ENCODE measurements at regions not wholly inside any gene's neighbourhood (a gene's known extent, or its start where the extent isn't known, plus 50 kb on each side); places are given as distances from the start of the nearest gene placed in this dataset.
A peak's percentile ranks its signal among the peaks of the same experiment; 100 is the strongest.

GRCh38 chr3:139103484-139103883 lies 58.8 kb upstream of the PRR23C start:
- Histone ChIP-seq H3K14ac (replicated peaks; ENCODE audit: low read depth, low read length) (no peak overlapping the region), H3K4me1 (ENCODE audit: control insufficient read depth, insufficient read depth, low read length) (no peaks in the 10 kb centered on the region), H2BK5ac (ENCODE audit: low read depth, low read length, poor library complexity, severe bottlenecking) (no peak overlapping the region), H3K4ac (ENCODE audit: low read depth, low read length) (no peak overlapping the region), H3K4me3 (ENCODE audit: insufficient read depth, low read depth, low read length) (no peak overlapping the region), H2AFZ (replicated peaks; ENCODE audit: low read length, poor library complexity) (no peak overlapping the region), H3K79me1 (ENCODE audit: low read depth in 1 of 2, low read length in 2 of 2) (no peaks in the 10 kb centered on the region), H3K9me3 (ENCODE audit: control insufficient read depth, insufficient read depth, low read length) (no peaks in the 10 kb centered on the region), H2AK5ac (ENCODE audit: low read depth, low read length) (no peak overlapping the region), H2AK9ac (replicated peaks; ENCODE audit: low read depth, low read length, poor library complexity) (no peak overlapping the region), H4K91ac (ENCODE audit: insufficient read depth, low read depth, low read length) (no peak overlapping the region), H2BK15ac (ENCODE audit: low read depth, low read length) (no peak overlapping the region), H3K4me2 (ENCODE audit: low read depth, low read length) (no peak overlapping the region), H3K23ac (ENCODE audit: low read depth, low read length) (no peak overlapping the region), H2BK20ac (ENCODE audit: low read depth, low read length) (no peak overlapping the region), H3K27me3 (ENCODE audit: control insufficient read depth, insufficient read depth, low read length) (peaks cover 31% of the 10 kb centered on the region), H3K36me3 (ENCODE audit: control insufficient read depth, insufficient read depth, low read length) (no peaks in the 10 kb centered on the region), H3K9ac (ENCODE audit: low read depth, low read length) (no peak overlapping the region), H3K27ac (ENCODE audit: insufficient read depth, low read length) (no peak overlapping the region), H4K5ac (ENCODE audit: low read depth, low read length) (no peak overlapping the region), H3K56ac (ENCODE audit: extremely low read depth, insufficient read depth, low read length) (no peak overlapping the region), H4K20me1 (ENCODE audit: insufficient read depth, low read length) (no peaks in the 10 kb centered on the region), H4K8ac (ENCODE audit: low read depth in 2 of 2, low read length in 2 of 2) (no peak overlapping the region), H2BK120ac (ENCODE audit: low read depth, low read length) (no peak overlapping the region), H3K9me1 (ENCODE audit: insufficient read depth, low read length) (no peaks in the 10 kb centered on the region), H3K18ac (ENCODE audit: low read depth, low read length) (no peak overlapping the region)
- TF ChIP-seq MAFK (IDR thresholded peaks at IDR 0.05; ENCODE audit: low read depth, low read length) (no peak), CHD1 (IDR thresholded peaks at IDR 0.05; ENCODE audit: low read depth, low read length) (no peak), CEBPB (IDR thresholded peaks at IDR 0.05; ENCODE audit: low read depth, low read length) (0 out of 2 replicates have a peak, but pooled peaks have one; percentile 7)
- dilution Hi-C loops (cut with HindIII; ENCODE audit: low sequenced_read_pairs, unreplicated experiment): no loop called here
- intact Hi-C loops (cut with micrococcal nuclease): no loop called here
- BruUV-seq (replicated peaks): no TSS peak
- CTCF ChIA-PET: interaction anchor here (1.2 kb wide), 1 partner anchor 9 kb away, joined by 5 read pairs; no protein-coding TSS in a partner anchor
- no CpG with 5 or more reads among the region's 4 CpGs for WGBS, 2 experiments (ENCODE audit: extremely low coverage in 2 of 2, insufficient read length in 1 of 2)
- in situ Hi-C loops (cut with MboI; ENCODE audit: low sequenced_read_pairs): no loop called here
- DNase-seq (no peak), ATAC-seq (ENCODE audit: low read depth) (no peak)
- POLR2A ChIA-PET (ENCODE audit: unreplicated experiment): no interaction called here

All from IMR-90 (cell line).